ENCODE measurements at regions not wholly inside any gene's neighbourhood (a gene's known extent, or its start where the extent isn't known, plus 50 kb on each side); places are given as distances from the start of the nearest gene placed in this dataset.

- TF ChIP-seq EZH2 (IDR thresholded peaks at IDR 0.05; ENCODE audit: borderline replicate concordance) (no peak), CTCF (IDR thresholded peaks at IDR 0.05; ENCODE audit: poor library complexity) (no peak)
Observed at GRCh38 chr14:98172243-98172778, 1099.7 kb downstream of the BCL11B start.
